IMR-90 (cell line): ENCODE measurements at regions not wholly inside any gene's neighbourhood (a gene's known extent, or its start where the extent isn't known, plus 50 kb on each side); places are given as distances from the start of the nearest gene placed in this dataset.

Experiments
- ATAC-seq: fragments of 200-7000 bp; cut with Tn5 transposase; 2 replicates; pipeline ENCODE4 v1.9.1; 2020; ENCODE audit warnings: low read depth, mild to moderate bottlenecking, moderate library complexity
- BruUV-seq: library from RNA; stranded (reverse); fragments of 400-500 nt; replicated peaks from 2 replicates; lab custom pipeline; 2021; lab: Mats Ljungman, UMichigan
- CTCF ChIA-PET: fragments of 300-600 bp; formaldehyde crosslinking; extraction: SDS; loops from one replicate; lab custom pipeline; 2021; ENCODE audit warnings: antibody characterized with exemption; lab: Yijun Ruan, JAX
- POLR2A ChIA-PET: fragments of 300-600 bp; sonication (Branson Sonifier 250); formaldehyde crosslinking; loops from one replicate; lab custom pipeline; 2022; ENCODE audit warnings: antibody characterized with exemption; ENCODE audit not compliant: unreplicated experiment; lab: Charles Lee
- DNase-seq: peaks from one replicate; pipeline ENCODE4 v3.0.0; 2013
- H2AFZ ChIP-seq: replicated peaks from 2 replicates; pipeline ENCODE3; 2013; ENCODE audit warnings: low read length, mild to moderate bottlenecking; ENCODE audit not compliant: poor library complexity
- H2AK5ac ChIP-seq: 2 replicates; pipeline ENCODE4 v1.6.1; 2013; ENCODE audit warnings: low read depth, low read length, inconsistent platforms
- H2AK9ac ChIP-seq: replicated peaks from 2 replicates; pipeline ENCODE3; 2013; ENCODE audit warnings: mild to moderate bottlenecking, low read depth, low read length, moderate library complexity; ENCODE audit not compliant: poor library complexity
- H2BK120ac ChIP-seq: 2 replicates; pipeline ENCODE4 v1.6.1; 2013; ENCODE audit warnings: low read depth, low read length, inconsistent platforms
- H2BK15ac ChIP-seq: 3 replicates; pipeline ENCODE4 v1.6.1; 2013; ENCODE audit warnings: low read depth, low read length, inconsistent platforms
- H2BK20ac ChIP-seq: 2 replicates; pipeline ENCODE4 v1.6.1; 2013; ENCODE audit warnings: low read depth, mild to moderate bottlenecking, inconsistent platforms, low read length, moderate library complexity
- H2BK5ac ChIP-seq: 2 replicates; pipeline ENCODE4 v1.6.1; 2013; ENCODE audit warnings: mild to moderate bottlenecking, low read depth, low read length, inconsistent platforms; ENCODE audit not compliant: poor library complexity, severe bottlenecking
- H3K14ac ChIP-seq: replicated peaks from 2 replicates; pipeline ENCODE4 v1.6.1; 2013; ENCODE audit warnings: low read depth, low read length, inconsistent platforms
- H3K18ac ChIP-seq: 2 replicates; pipeline ENCODE4 v1.6.1; 2013; ENCODE audit warnings: low read depth, low read length, control low read depth
- H3K23ac ChIP-seq: 2 replicates; pipeline ENCODE4 v1.6.1; 2013; ENCODE audit warnings: low read depth, low read length, inconsistent platforms
- H3K27ac ChIP-seq: 2 replicates; pipeline ENCODE4 v1.5.1; 2013; ENCODE audit warnings: mild to moderate bottlenecking, control low read depth, low read length; ENCODE audit not compliant: insufficient read depth
- H3K27me3 ChIP-seq: 2 replicates; pipeline ENCODE4 v1.6.1; 2013; ENCODE audit warnings: low read length; ENCODE audit not compliant: control insufficient read depth, insufficient read depth
- H3K36me3 ChIP-seq: 2 replicates; pipeline ENCODE4 v1.6.1; 2013; ENCODE audit warnings: low read length, mixed read lengths; ENCODE audit not compliant: control insufficient read depth, insufficient read depth
- H3K4ac ChIP-seq: 2 replicates; pipeline ENCODE4 v1.6.1; 2013; ENCODE audit warnings: low read depth, low read length, inconsistent platforms
- H3K4me1 ChIP-seq: 2 replicates; pipeline ENCODE4 v1.6.1; 2013; ENCODE audit warnings: low read length, mixed read lengths; ENCODE audit not compliant: control insufficient read depth, insufficient read depth
- H3K4me2 ChIP-seq: 2 replicates; pipeline ENCODE4 v1.6.1; 2013; ENCODE audit warnings: low read depth, mild to moderate bottlenecking, control low read depth, low read length, moderate library complexity
- H3K4me3 ChIP-seq: 2 replicates; pipeline ENCODE4 v1.5.1; 2013; ENCODE audit warnings: low read depth, mild to moderate bottlenecking, control low read depth, low read length, moderate library complexity; ENCODE audit not compliant: insufficient read depth
- H3K56ac ChIP-seq: 2 replicates; pipeline ENCODE4 v1.6.1; 2013; ENCODE audit warnings: low read length, inconsistent platforms; ENCODE audit not compliant: insufficient read depth; ENCODE audit errors: extremely low read depth
- H3K79me1 ChIP-seq, 2 experiments: 2 replicates each; pipeline ENCODE4 v1.6.1; 2013; ENCODE audit warnings: low read length in 2 of 2, inconsistent platforms in 1 of 2, low read depth in 1 of 2
- H3K9ac ChIP-seq: 2 replicates; pipeline ENCODE4 v1.6.1; 2013; ENCODE audit warnings: low read depth, low read length, control low read depth
- H3K9me1 ChIP-seq: 2 replicates; pipeline ENCODE4 v1.6.1; 2013; ENCODE audit warnings: low read length, inconsistent platforms; ENCODE audit not compliant: insufficient read depth
- H3K9me3 ChIP-seq: 2 replicates; pipeline ENCODE4 v1.6.1; 2013; ENCODE audit warnings: low read length; ENCODE audit not compliant: control insufficient read depth, insufficient read depth
- H4K20me1 ChIP-seq: 2 replicates; pipeline ENCODE4 v1.6.1; 2013; ENCODE audit warnings: low read length, inconsistent platforms; ENCODE audit not compliant: insufficient read depth
- H4K5ac ChIP-seq: 2 replicates; pipeline ENCODE4 v1.6.1; 2013; ENCODE audit warnings: mild to moderate bottlenecking, low read depth, low read length, control low read depth
- H4K8ac ChIP-seq, 2 experiments: 2 replicates each; pipeline ENCODE4 v1.6.1; 2013; ENCODE audit warnings: low read depth in 2 of 2, low read length in 2 of 2, control low read depth in 1 of 2, inconsistent platforms in 1 of 2
- H4K91ac ChIP-seq: 2 replicates; pipeline ENCODE4 v1.6.1; 2013; ENCODE audit warnings: low read depth, low read length, inconsistent platforms; ENCODE audit not compliant: insufficient read depth
- BHLHE40 ChIP-seq: fragments of 150-350 bp; IDR thresholded peaks from 2 replicates; pipeline ENCODE4 v1.6.1; 2016; ENCODE audit warnings: mild to moderate bottlenecking, low read depth, low read length
- CEBPB ChIP-seq: IDR thresholded peaks from 2 replicates; pipeline ENCODE4 v1.6.1; 2012; ENCODE audit warnings: low read depth, low read length, improper control_type of control experiment
- CHD1 ChIP-seq: IDR thresholded peaks from 2 replicates; pipeline ENCODE4 v1.6.1; 2012; ENCODE audit warnings: low read depth, low read length, improper control_type of control experiment
- FOS ChIP-seq: fragments of 150-350 bp; IDR thresholded peaks from 2 replicates; pipeline ENCODE4 v1.6.1; 2016; ENCODE audit warnings: low read depth, low read length
- MAFK ChIP-seq: IDR thresholded peaks from 2 replicates; pipeline ENCODE4 v1.6.1; 2012; ENCODE audit warnings: low read depth, low read length, improper control_type of control experiment
- MAZ ChIP-seq: IDR thresholded peaks from 2 replicates; pipeline ENCODE4 v1.6.1; 2012; ENCODE audit warnings: low read depth, mild to moderate bottlenecking, low read length, improper control_type of control experiment, moderate library complexity, borderline replicate concordance
- MXI1 ChIP-seq: IDR thresholded peaks from 2 replicates; pipeline ENCODE4 v1.6.1; 2012; ENCODE audit warnings: low read depth, mild to moderate bottlenecking, low read length, moderate library complexity, borderline replicate concordance
- NFE2L2 ChIP-seq: fragments of 150-350 bp; IDR thresholded peaks from 2 replicates; pipeline ENCODE4 v1.6.1; 2016; ENCODE audit warnings: low read depth, mild to moderate bottlenecking, low read length
- POLR2A ChIP-seq: IDR thresholded peaks from 2 replicates; pipeline ENCODE4 v1.6.1; 2012; ENCODE audit warnings: mild to moderate bottlenecking, low read depth, low read length
- RAD21 ChIP-seq: IDR thresholded peaks from 2 replicates; pipeline ENCODE4 v1.6.1; 2012; ENCODE audit warnings: low read length, improper control_type of control experiment
- RCOR1 ChIP-seq: IDR thresholded peaks from 2 replicates; pipeline ENCODE4 v1.6.1; 2012; ENCODE audit warnings: mild to moderate bottlenecking, low read length, improper control_type of control experiment; ENCODE audit not compliant: insufficient replicate concordance
- RFX5 ChIP-seq: IDR thresholded peaks from 2 replicates; pipeline ENCODE4 v1.8.0; 2012; ENCODE audit warnings: low read depth, mild to moderate bottlenecking, low read length, moderate library complexity
- SMC3 ChIP-seq: fragments of 150-350 bp; IDR thresholded peaks from 2 replicates; pipeline ENCODE4 v1.6.1; 2016; ENCODE audit warnings: low read depth, mild to moderate bottlenecking, antibody characterized with exemption, low read length, moderate library complexity
- WGBS, 2 experiments: methylation state at CpG; one replicate each; pipeline versions ENCODE4 v1.1.5 to v1.1.7; 2013; ENCODE audit warnings: missing lambda C conversion rate in 2 of 2; ENCODE audit not compliant: insufficient read length in 1 of 2; ENCODE audit errors: extremely low coverage in 2 of 2; 5-methylcytosine and 5-hydroxymethylcytosine counted together
- dilution Hi-C: fragments of 300-500 bp; cut with HindIII; formaldehyde crosslinking; loops from one replicate; pipeline ENCODE4 v1.14.3; 2018; ENCODE audit warnings: low sequenced_read_pairs; ENCODE audit not compliant: unreplicated experiment
- in situ Hi-C: fragments of 300-500 bp; cut with MboI; formaldehyde crosslinking; loops from 3 replicates; pipeline ENCODE4 v1.14.3; 2019; ENCODE audit warnings: low sequenced_read_pairs, inconsistent platforms, mixed read lengths
- intact Hi-C: fragments of 100-400 bp; cut with micrococcal nuclease; formaldehyde crosslinking; loops from 2 replicates; pipeline ENCODE4 v1.10.0; 2022
- TF ChIP-seq, protein P1 (sequence below): fragments of 150-350 bp; IDR thresholded peaks from 2 replicates; pipeline ENCODE4 v1.6.1; 2017; ENCODE audit warnings: mild to moderate bottlenecking, antibody characterized with exemption, low read length, low read depth
- TF ChIP-seq, protein P2 (sequence below): conservative IDR thresholded peaks from 2 replicates; pipeline ENCODE4 v1.5.1; 2012; ENCODE audit warnings: mild to moderate bottlenecking, low read depth, low read length, improper control_type of control experiment
- TF ChIP-seq, protein P3 (sequence below): fragments of 150-350 bp; IDR thresholded peaks from 2 replicates; pipeline ENCODE4 v1.6.1; 2016; ENCODE audit warnings: low read depth, mild to moderate bottlenecking, low read length, moderate library complexity, borderline replicate concordance

DNA sequence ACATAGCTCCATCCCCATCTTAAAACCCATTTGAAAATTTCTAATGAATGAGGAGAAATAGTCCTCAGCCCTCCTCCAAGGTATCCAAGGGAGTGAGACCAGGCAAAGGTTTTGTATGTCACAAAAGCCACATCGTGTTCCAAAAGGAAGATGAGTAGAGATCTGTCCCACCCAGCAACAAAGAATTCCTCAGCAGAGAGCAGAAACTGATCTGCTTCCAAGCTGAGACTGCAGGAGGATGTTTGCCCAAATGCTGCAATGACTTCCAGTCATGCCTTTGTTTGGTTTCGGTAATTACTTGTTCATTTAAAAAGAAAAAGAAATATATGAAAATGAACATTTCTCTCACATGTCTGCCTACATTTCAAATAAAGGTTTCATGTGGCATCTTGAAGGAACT is 186.9 kb downstream of the SETD4 start:
- no peaks in the 10 kb centered on the region for H3K9me1 ChIP-seq
- H3K14ac ChIP-seq, result no peak overlapping the region
- no peak overlapping the region for H3K18ac ChIP-seq
- H2BK5ac ChIP-seq, result no peak overlapping the region
- in situ Hi-C loops, result no loop called here
- H3K56ac ChIP-seq, result no peak overlapping the region
- ChIA-PET CTCF (no interaction called here), POLR2A (no interaction called here)
- intact Hi-C loops, result no loop called here
- no peak overlapping the region for H3K9ac ChIP-seq
- no peak overlapping the region for H2AK9ac ChIP-seq
- H2BK15ac ChIP-seq, result no peak overlapping the region
- no peak for DNase-seq
- no peak overlapping the region for H3K27ac ChIP-seq
- no peaks in the 10 kb centered on the region for H3K36me3 ChIP-seq
- H2BK120ac ChIP-seq, result no peak overlapping the region
- no peak overlapping the region for H3K4me3 ChIP-seq
- no peak overlapping the region for H4K91ac ChIP-seq
- H3K4ac ChIP-seq, result no peak overlapping the region
- no peak overlapping the region for H4K5ac ChIP-seq
- dilution Hi-C loops, result no loop called here
- H3K27me3 ChIP-seq, result peaks cover 42% of the 10 kb centered on the region
- no peak overlapping the region for H3K23ac ChIP-seq
- peaks cover 5% of the 10 kb centered on the region for H3K9me3 ChIP-seq
- no peak overlapping the region for H3K4me2 ChIP-seq
- no peaks in the 10 kb centered on the region for H3K4me1 ChIP-seq
- H2BK20ac ChIP-seq, result no peak overlapping the region
- no peak overlapping the region for H2AK5ac ChIP-seq
- H2AFZ ChIP-seq, result no peak overlapping the region
- no peaks in the 10 kb centered on the region for H4K20me1 ChIP-seq
- no peak for ATAC-seq
- H3K79me1 ChIP-seq, result no peaks in the 10 kb centered on the region
- BruUV-seq, result no TSS peak
- no CpG with 5 or more reads among the region's 2 CpGs for WGBS, 2 experiments
- H4K8ac ChIP-seq, result no peak overlapping the region
- no peak for TF ChIP-seq BHLHE40
- TF ChIP-seq CEBPB, result no peak
- no peak for TF ChIP-seq RFX5
- TF ChIP-seq, protein P1, sequence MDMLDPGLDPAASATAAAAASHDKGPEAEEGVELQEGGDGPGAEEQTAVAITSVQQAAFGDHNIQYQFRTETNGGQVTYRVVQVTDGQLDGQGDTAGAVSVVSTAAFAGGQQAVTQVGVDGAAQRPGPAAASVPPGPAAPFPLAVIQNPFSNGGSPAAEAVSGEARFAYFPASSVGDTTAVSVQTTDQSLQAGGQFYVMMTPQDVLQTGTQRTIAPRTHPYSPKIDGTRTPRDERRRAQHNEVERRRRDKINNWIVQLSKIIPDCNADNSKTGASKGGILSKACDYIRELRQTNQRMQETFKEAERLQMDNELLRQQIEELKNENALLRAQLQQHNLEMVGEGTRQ, result no peak
- TF ChIP-seq MXI1, result no peak
- no peak for TF ChIP-seq NFE2L2
- TF ChIP-seq MAZ, result no peak
- TF ChIP-seq, protein P2, sequence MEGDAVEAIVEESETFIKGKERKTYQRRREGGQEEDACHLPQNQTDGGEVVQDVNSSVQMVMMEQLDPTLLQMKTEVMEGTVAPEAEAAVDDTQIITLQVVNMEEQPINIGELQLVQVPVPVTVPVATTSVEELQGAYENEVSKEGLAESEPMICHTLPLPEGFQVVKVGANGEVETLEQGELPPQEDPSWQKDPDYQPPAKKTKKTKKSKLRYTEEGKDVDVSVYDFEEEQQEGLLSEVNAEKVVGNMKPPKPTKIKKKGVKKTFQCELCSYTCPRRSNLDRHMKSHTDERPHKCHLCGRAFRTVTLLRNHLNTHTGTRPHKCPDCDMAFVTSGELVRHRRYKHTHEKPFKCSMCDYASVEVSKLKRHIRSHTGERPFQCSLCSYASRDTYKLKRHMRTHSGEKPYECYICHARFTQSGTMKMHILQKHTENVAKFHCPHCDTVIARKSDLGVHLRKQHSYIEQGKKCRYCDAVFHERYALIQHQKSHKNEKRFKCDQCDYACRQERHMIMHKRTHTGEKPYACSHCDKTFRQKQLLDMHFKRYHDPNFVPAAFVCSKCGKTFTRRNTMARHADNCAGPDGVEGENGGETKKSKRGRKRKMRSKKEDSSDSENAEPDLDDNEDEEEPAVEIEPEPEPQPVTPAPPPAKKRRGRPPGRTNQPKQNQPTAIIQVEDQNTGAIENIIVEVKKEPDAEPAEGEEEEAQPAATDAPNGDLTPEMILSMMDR, result no peak
- TF ChIP-seq RCOR1, result no peak
- TF ChIP-seq, protein P3, sequence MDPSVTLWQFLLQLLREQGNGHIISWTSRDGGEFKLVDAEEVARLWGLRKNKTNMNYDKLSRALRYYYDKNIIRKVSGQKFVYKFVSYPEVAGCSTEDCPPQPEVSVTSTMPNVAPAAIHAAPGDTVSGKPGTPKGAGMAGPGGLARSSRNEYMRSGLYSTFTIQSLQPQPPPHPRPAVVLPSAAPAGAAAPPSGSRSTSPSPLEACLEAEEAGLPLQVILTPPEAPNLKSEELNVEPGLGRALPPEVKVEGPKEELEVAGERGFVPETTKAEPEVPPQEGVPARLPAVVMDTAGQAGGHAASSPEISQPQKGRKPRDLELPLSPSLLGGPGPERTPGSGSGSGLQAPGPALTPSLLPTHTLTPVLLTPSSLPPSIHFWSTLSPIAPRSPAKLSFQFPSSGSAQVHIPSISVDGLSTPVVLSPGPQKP, result no peak
- TF ChIP-seq RAD21, result no peak
- no peak for TF ChIP-seq SMC3
- no peak for TF ChIP-seq MAFK
- no peak for TF ChIP-seq POLR2A
- no peak for TF ChIP-seq FOS
- TF ChIP-seq CHD1, result no peak
